Central memory CD8-positive, alpha-beta T cell (primary cell): ENCODE measurements at regions not wholly inside any gene's neighbourhood (a gene's known extent, or its start where the extent isn't known, plus 50 kb on each side); places are given as distances from the start of the nearest gene placed in this dataset.

ENCODE experiments used
- ATAC-seq: fragments of 150-1000 bp; cut with Tn5 transposase; replicated peaks from 2 replicates; pipeline ENCODE4 v1.10.0; 2022; ENCODE audit warnings: mild to moderate bottlenecking, moderate FRiP score, moderate number of reproducible peaks; ENCODE audit not compliant: poor library complexity, severe bottlenecking; ENCODE audit errors: extremely low read depth
- DNase-seq, 2 donors: peaks; one replicate each; pipeline ENCODE4 v3.0.0; 2021; ENCODE audit warnings: low spot score in 2 of 2
- H3K27ac Mint-ChIP-seq: one replicate; pipeline ENCODE4 v1.8.0; 2022; ENCODE audit warnings: low read depth, mild to moderate bottlenecking, moderate library complexity, mixed read lengths
- H3K27me3 Mint-ChIP-seq: one replicate; pipeline ENCODE4 v1.8.0; 2022; ENCODE audit warnings: mixed read lengths
- H3K36me3 Mint-ChIP-seq: one replicate; pipeline ENCODE4 v1.8.0; 2022; ENCODE audit warnings: mild to moderate bottlenecking, moderate library complexity, mixed read lengths; ENCODE audit not compliant: insufficient read depth
- H3K4me1 Mint-ChIP-seq: one replicate; pipeline ENCODE4 v1.8.0; 2022; ENCODE audit warnings: mixed read lengths
- H3K4me3 Mint-ChIP-seq: one replicate; pipeline ENCODE4 v1.8.0; 2022; ENCODE audit warnings: mild to moderate bottlenecking, moderate library complexity, mixed read lengths
- H3K9me3 Mint-ChIP-seq: one replicate; pipeline ENCODE4 v1.8.0; 2022; ENCODE audit warnings: mixed read lengths

DNA sequence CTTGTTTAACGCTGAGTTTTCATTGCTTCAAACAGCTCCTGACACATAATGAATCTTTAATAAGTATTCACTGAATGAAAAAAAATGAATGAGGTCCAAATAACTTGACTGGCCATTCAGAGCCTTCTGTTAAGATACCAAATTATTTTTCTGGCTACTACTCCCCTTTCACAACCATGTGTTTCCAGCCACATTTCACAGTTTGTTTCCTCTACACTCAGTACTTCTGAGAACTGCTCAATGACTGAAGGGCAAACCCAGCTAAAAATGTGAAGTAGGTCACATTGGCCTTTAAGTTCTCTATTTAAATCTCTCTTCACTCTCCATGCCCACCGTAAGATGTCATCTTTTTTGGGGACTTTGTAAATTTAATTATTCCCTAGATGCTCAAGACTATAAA lies 78.4 kb upstream of the KRR1 start:
- H3K36me3 Mint-ChIP-seq, result no peaks in the 10 kb centered on the region
- no peaks in the 10 kb centered on the region for H3K9me3 Mint-ChIP-seq
- H3K4me1 Mint-ChIP-seq, result no peaks in the 10 kb centered on the region
- DNase-seq (no peak), ATAC-seq (no peak)
- no peak overlapping the region for H3K4me3 Mint-ChIP-seq
- H3K27me3 Mint-ChIP-seq, result peaks cover 19% of the 10 kb centered on the region
- H3K27ac Mint-ChIP-seq, result no peak overlapping the region

DNA sequence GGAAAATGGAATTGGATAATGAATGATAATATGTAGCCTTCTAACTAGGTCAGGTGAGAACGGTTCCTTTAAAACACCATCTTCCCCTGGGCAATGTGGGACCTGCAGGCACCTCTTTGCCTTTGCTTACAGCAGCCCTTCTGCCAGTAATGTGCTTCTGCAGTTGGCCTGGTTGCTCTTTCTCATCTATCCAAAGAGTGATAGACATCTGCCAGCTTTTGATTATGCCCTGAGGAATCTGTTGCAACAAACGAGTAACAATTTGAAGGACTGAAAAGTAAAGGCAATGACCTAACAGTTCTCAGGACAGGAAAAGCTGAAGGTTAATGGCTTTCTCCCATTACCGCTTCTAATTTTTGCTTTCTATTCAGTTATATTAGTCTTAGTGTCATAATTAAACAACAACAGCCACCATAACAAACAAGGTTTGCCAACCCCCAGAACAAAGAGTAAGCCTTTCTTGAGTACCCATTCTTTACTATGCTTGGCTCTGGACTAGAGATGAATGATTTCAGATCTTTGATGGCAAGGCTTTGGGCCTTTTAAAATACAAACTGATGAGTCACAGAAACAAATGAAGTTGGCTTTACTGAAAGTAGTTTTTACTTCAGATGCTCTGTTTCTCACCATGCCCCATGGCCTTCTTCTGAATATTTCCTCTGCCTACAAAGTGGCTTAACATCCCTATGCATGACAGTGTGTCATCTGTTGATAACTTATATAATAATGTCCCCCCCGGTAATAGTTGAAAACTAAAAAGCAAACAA lies 76.1 kb upstream of the KRR1 start:
- H3K9me3 Mint-ChIP-seq, result no peaks in the 10 kb centered on the region
- no peaks in the 10 kb centered on the region for H3K36me3 Mint-ChIP-seq
- H3K4me1 Mint-ChIP-seq, result no peaks in the 10 kb centered on the region
- H3K27me3 Mint-ChIP-seq, result peaks cover 19% of the 10 kb centered on the region
- no peak overlapping the region for H3K4me3 Mint-ChIP-seq
- no peak for DNase-seq
- ATAC-seq, result no peak
- no peak overlapping the region for H3K27ac Mint-ChIP-seq

DNA sequence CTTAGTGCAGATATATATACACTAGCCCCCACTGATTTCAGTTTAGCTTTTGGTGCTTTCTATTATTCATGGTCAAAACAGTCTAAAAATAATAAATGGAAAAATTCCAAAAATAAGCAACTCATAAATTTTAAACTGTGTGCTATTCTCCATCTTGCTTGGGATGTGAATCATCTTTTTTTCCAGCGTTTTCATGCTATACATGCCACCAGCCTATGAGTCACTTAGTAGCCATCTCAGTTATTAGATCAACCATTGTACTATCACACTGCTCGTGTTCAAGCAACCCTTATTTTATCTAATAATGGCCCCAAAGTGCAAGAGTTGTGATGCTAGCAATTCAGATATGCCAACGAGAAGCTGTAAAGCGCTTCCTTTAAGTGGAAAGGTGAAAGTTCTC lies 73.9 kb upstream of the KRR1 start:
- no peak overlapping the region for H3K27ac Mint-ChIP-seq
- no peak for ATAC-seq
- H3K4me1 Mint-ChIP-seq, result no peaks in the 10 kb centered on the region
- peaks cover 19% of the 10 kb centered on the region for H3K27me3 Mint-ChIP-seq
- H3K36me3 Mint-ChIP-seq, result no peaks in the 10 kb centered on the region
- no peaks in the 10 kb centered on the region for H3K9me3 Mint-ChIP-seq
- DNase-seq, result no peak
- H3K4me3 Mint-ChIP-seq, result no peak overlapping the region

DNA sequence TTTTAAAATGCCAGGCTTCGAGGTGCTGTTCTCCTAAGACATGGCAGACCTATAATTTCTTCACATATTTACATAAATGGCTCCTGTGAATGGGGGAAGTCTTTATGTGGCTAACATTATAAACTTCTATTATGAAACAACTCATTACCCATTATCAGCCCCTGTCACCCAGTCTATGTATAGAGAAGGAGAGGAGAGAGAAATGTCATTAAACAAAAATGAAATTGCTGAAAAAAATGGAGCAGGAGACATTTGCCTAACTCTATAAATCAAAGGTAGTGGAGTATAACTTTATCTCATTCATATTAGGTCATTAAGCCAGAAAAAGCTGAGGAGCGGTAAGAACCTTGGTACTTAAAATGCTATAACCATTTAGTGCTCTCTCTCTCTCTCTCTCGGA lies 71.9 kb upstream of the KRR1 start:
- ATAC-seq, result no peak
- H3K27ac Mint-ChIP-seq, result no peak overlapping the region
- H3K4me3 Mint-ChIP-seq, result no peak overlapping the region
- H3K9me3 Mint-ChIP-seq, result no peaks in the 10 kb centered on the region
- H3K4me1 Mint-ChIP-seq, result no peaks in the 10 kb centered on the region
- DNase-seq, result no peak
- no peaks in the 10 kb centered on the region for H3K36me3 Mint-ChIP-seq
- H3K27me3 Mint-ChIP-seq, result peaks cover 11% of the 10 kb centered on the region

DNA sequence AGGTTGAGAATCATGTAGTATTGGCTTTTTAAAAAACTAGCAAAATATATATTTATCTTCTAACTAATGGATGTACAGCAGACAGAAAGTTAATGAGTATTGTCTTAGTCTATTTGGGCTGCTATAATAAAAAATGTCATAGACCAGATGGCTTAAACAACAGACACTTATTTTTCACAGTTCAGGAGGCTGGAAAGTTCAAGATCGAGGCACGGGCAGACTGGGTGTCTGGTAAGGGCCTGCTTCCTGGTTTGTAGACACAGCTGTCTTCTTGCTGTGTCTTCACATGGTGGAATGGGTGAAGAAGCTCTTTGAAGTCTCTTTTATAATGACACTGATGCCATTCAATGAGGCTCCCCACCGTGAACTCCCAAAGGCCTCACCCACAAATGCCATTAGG lies 70.1 kb upstream of the KRR1 start:
- Mint-ChIP-seq H3K27me3 (peaks cover 11% of the 10 kb centered on the region), H3K36me3 (peaks cover 2% of the 10 kb centered on the region), H3K27ac (no peak overlapping the region), H3K9me3 (no peaks in the 10 kb centered on the region), H3K4me3 (no peak overlapping the region), H3K4me1 (no peaks in the 10 kb centered on the region)
- ATAC-seq (no peak), DNase-seq (no peak)

DNA sequence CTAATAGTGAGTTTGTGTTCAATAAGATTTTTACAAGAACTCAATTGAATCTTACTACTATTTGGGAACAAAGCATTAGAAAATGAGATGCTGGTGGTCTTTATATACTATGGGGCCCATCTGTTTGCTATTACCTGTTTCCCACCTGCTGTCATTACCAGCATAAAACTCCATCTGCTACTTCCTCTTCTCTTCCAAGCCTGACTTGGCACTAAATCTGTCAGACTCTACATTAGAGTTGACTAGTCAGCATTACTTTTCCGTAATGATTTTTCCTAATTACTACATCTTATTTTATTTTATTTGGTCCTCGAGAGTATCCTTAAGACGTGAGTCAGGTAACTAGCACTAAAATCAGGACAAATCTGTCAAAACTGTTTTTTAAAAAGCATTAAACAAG lies 68.1 kb upstream of the KRR1 start:
- H3K36me3 Mint-ChIP-seq, result peaks cover 2% of the 10 kb centered on the region
- no peaks in the 10 kb centered on the region for H3K4me1 Mint-ChIP-seq
- no peak overlapping the region for H3K27ac Mint-ChIP-seq
- ATAC-seq, result no peak
- H3K4me3 Mint-ChIP-seq, result no peak overlapping the region
- no peak for DNase-seq
- H3K9me3 Mint-ChIP-seq, result no peaks in the 10 kb centered on the region
- H3K27me3 Mint-ChIP-seq, result no peaks in the 10 kb centered on the region

DNA sequence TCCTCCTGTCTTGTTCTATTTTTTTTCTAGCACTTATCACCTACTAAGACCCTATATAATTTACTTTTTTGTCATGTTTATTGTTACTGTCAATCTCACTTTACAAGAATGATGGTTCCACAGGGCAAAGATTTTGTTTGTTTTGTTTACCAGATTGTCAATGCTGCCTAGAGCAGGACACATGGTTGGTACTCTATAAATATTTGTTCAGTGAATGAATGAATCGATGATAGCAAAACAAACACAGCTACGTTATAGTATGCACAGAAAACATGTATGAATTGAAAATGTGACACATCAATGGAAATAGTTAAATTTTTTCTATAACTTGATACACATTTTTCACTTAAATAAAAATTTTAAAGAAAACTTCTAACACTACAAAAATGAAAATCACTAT lies 67.1 kb upstream of the KRR1 start:
- DNase-seq, result no peak
- no peak for ATAC-seq
- no peak overlapping the region for H3K4me3 Mint-ChIP-seq
- H3K4me1 Mint-ChIP-seq, result no peaks in the 10 kb centered on the region
- peaks cover 2% of the 10 kb centered on the region for H3K36me3 Mint-ChIP-seq
- no peak overlapping the region for H3K27ac Mint-ChIP-seq
- no peaks in the 10 kb centered on the region for H3K9me3 Mint-ChIP-seq
- no peaks in the 10 kb centered on the region for H3K27me3 Mint-ChIP-seq

DNA sequence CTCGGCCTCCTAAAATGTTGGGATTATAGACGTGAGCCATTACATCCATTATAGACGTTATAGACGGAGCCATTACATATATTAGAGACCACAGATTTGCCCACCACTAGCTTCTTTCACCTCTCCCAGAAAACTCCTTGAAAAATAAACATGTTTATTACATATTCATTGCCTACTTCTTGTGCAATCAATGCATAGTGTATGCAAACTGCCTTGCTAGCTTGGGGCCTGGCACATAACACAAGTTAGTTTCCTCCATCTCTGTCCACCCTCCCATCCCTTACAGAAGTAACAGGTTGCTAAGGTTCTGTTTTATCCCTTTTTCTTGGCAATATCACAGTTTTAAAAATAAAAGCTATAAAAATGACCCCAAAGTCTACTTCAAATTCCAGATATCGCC lies 66.4 kb upstream of the KRR1 start:
- Mint-ChIP-seq H3K9me3 (no peaks in the 10 kb centered on the region), H3K36me3 (peaks cover 2% of the 10 kb centered on the region), H3K4me3 (no peak overlapping the region), H3K27ac (no peak overlapping the region), H3K27me3 (no peaks in the 10 kb centered on the region), H3K4me1 (no peaks in the 10 kb centered on the region)
- no peak for DNase-seq
- no peak for ATAC-seq

DNA sequence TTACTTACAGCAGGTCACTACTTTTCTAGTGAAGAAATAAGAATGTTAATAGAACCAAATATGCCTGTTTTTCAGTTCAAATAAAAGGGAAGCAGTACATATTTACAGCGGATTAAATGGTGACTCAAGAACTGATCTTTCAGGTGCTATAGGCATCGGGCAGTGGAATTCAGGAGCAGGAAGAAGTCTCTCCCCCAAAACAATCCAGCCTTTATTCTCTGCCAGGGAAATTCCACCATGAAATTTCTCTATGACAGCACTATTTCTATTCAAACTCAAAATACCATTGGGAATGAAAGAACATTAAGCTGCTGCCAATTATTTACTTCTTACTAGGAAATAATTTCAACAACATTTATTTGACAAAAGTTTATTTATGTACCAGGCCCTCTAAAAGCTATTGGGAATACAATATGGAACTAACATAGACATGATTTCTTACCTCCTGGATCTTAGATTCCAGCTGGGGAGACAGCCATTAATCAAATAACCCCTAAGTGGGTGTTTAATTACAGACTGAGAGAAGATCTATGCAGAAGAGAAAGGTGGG lies 60.3 kb upstream of the KRR1 start:
- ATAC-seq (no peak), DNase-seq (no peak)
- Mint-ChIP-seq H3K27me3 (peaks cover 7% of the 10 kb centered on the region), H3K27ac (no peak overlapping the region), H3K36me3 (peaks cover 2% of the 10 kb centered on the region), H3K4me3 (no peak overlapping the region), H3K4me1 (no peaks in the 10 kb centered on the region), H3K9me3 (no peaks in the 10 kb centered on the region)

DNA sequence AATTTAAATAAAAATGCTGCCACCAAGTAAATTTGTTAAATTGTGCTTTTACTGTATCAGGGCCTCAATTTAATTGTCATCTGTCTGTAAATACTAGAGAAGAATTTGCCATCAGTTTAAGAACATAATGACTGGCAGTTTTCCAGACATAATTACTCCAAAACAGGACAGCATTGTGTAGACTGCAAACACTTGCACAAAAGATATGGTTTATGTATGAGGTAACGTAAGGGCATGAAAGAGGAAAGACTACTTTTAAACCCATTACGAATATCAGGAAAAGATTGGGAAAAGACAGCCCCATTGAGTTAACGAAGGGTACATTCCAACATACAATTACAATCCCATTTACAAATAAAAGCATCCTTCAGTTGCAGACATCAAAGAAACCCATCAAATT lies 59.8 kb upstream of the KRR1 start:
- no peaks in the 10 kb centered on the region for H3K9me3 Mint-ChIP-seq
- no peak for ATAC-seq
- peaks cover 12% of the 10 kb centered on the region for H3K27me3 Mint-ChIP-seq
- no peaks in the 10 kb centered on the region for H3K4me1 Mint-ChIP-seq
- H3K27ac Mint-ChIP-seq, result no peak overlapping the region
- no peak for DNase-seq
- no peak overlapping the region for H3K4me3 Mint-ChIP-seq
- peaks cover 2% of the 10 kb centered on the region for H3K36me3 Mint-ChIP-seq

DNA sequence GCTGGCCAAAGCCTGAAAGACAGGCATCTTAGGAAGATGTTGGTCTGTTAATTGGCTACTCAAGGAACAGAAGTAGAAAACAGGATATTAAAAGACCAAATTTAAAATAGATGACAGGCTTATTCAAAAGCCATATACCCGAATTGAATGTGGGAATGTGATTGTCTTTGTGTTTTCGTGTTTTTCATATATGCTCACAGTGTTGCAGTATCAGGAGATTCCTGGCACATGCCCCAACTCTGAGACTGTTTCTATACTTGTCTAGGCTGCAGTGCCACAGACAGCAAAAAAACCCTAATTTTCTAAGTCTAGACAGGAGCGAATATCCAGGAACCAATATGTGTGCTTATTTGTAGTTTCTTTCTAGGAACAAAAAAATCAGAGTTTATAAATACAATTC lies 57.4 kb upstream of the KRR1 start:
- Mint-ChIP-seq H3K27me3 (peaks cover 16% of the 10 kb centered on the region), H3K36me3 (peaks cover 2% of the 10 kb centered on the region), H3K4me1 (no peaks in the 10 kb centered on the region), H3K4me3 (no peak overlapping the region), H3K9me3 (no peaks in the 10 kb centered on the region), H3K27ac (no peak overlapping the region)
- ATAC-seq, result no peak
- DNase-seq, result no peak

DNA sequence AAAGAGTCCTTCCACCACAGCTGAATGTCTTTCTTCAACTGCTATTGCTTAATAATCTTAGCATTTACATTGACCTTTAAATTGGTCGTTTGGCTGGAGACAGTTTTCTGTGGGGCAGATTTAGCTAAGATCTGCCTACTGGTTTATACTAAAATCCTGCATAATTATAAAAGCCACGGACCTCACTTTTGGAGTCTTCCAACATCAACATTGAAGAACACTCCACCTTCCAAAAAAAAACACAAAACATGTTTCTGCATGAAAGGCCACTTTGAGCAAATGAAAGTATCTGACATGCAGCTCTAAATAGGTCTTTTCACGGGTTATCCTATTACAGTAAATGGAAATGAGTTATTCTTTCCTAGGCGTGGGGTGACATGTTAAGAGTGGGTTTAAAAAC lies 57.0 kb upstream of the KRR1 start:
- peaks cover 2% of the 10 kb centered on the region for H3K36me3 Mint-ChIP-seq
- no peak for ATAC-seq
- H3K4me1 Mint-ChIP-seq, result no peaks in the 10 kb centered on the region
- peaks cover 16% of the 10 kb centered on the region for H3K27me3 Mint-ChIP-seq
- no peak for DNase-seq
- H3K9me3 Mint-ChIP-seq, result no peaks in the 10 kb centered on the region
- H3K27ac Mint-ChIP-seq, result no peak overlapping the region
- no peak overlapping the region for H3K4me3 Mint-ChIP-seq

DNA sequence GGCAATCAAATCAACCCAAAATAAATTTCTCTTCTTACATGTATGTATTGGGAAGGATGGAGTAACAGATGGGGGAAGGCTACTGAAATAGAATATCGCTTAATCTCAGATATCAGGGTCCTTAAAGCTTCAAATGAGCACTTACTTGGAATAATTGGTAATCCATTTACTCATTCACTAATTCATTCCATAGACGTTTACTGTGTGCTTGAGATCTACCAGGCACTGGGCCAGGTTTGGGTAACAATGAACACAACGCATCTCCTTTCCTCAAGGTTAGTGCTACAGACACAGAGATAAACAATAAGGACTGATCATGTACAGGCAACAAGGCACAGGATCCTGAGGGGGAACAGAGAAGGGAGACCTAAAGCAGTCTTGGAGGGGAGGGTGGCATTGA lies 54.4 kb upstream of the KRR1 start:
- Mint-ChIP-seq H3K4me1 (no peaks in the 10 kb centered on the region), H3K9me3 (no peaks in the 10 kb centered on the region), H3K4me3 (no peak overlapping the region), H3K36me3 (no peaks in the 10 kb centered on the region), H3K27me3 (peaks cover 33% of the 10 kb centered on the region), H3K27ac (no peak overlapping the region)
- ATAC-seq, result no peak
- DNase-seq, result no peak
